HCT116 (cell line): ENCODE measurements at regions not wholly inside any gene's neighbourhood (a gene's known extent, or its start where the extent isn't known, plus 50 kb on each side); places are given as distances from the start of the nearest gene placed in this dataset.
"Not testable (repeated sequence)": the region's sequence is repeated elsewhere in the genome, so short reads cannot be mapped to it uniquely, and the experiment has no call there.

Source experiments
- ATAC-seq: fragments of 200-7000 bp; cut with Tn5 transposase; 2 replicates; pipeline ENCODE4 v1.9.1; 2020; ENCODE audit warnings: mild to moderate bottlenecking, moderate library complexity
- BruUV-seq: library from RNA; stranded (reverse); fragments of 400-500 nt; replicated peaks from 2 replicates; lab custom pipeline; 2021; lab: Mats Ljungman, UMichigan
- CTCF ChIA-PET: fragments of 300-600 bp; sonication (Branson Sonifier 250); formaldehyde crosslinking; loops from one replicate; lab custom pipeline; 2021; ENCODE audit warnings: antibody characterized with exemption; lab: Charles Lee
- POLR2A ChIA-PET: fragments of 300-600, 350-600 bp; sonication (Branson Sonifier 250); formaldehyde crosslinking; loops from one replicate; lab custom pipeline; 2021; ENCODE audit warnings: antibody characterized with exemption; lab: Charles Lee
- RAD21 ChIA-PET, 2 experiments: fragments of 300-600 bp; sonication (Branson Sonifier 250); formaldehyde crosslinking; loops; one replicate each; lab custom pipeline; 2023; ENCODE audit warnings: low total read pairs in 2 of 2; ENCODE audit not compliant: uncharacterized antibody in 2 of 2, unreplicated experiment in 2 of 2, low non-redundant PET in 1 of 2; lab: Charles Lee
- DNase-seq: peaks from one replicate; pipeline ENCODE4 v3.0.0-alpha.2; 2010; ENCODE audit warnings: low read depth, low spot score
- H2AFZ ChIP-seq: fragments of 200-600 bp; shearing (Covaris generic), sonication (generic); 2 replicates; pipeline ENCODE4 v1.6.1; 2017; ENCODE audit warnings: low read depth, mixed run types, mixed read lengths, antibody characterized with exemption, low read length; ENCODE audit not compliant: poor library complexity, severe bottlenecking
- H3K27ac ChIP-seq: 2 replicates; pipeline ENCODE4 v1.5.1; 2012; ENCODE audit warnings: low read depth, low read length
- H3K27me3 ChIP-seq: fragments of 200-600 bp; sonication (generic); 2 replicates; pipeline ENCODE4 v1.6.1; 2016; ENCODE audit warnings: mixed run types, low read length, mixed read lengths; ENCODE audit not compliant: insufficient read depth
- H3K36me3 ChIP-seq, 2 experiments: fragments of 200-500 bp in 1 of 2; fragments of 200-600 bp in 1 of 2; sonication (Bioruptor generic) in 1 of 2; sonication (generic) in 1 of 2; 2 replicates each; pipeline versions ENCODE4 v1.5.1 to v1.6.1; 2014 to 2016; ENCODE audit warnings: low read length in 2 of 2, inconsistent platforms in 1 of 2, mixed read lengths in 1 of 2, mixed run types in 1 of 2; ENCODE audit not compliant: insufficient read depth in 2 of 2, control insufficient read depth in 1 of 2
- H3K4me1 ChIP-seq, 2 experiments: fragments of 200-600 bp in 1 of 2; sonication (generic) in 1 of 2; 2 replicates each; pipeline versions ENCODE4 v1.5.1 to v1.6.1; 2012 to 2017; ENCODE audit warnings: low read length in 2 of 2, inconsistent platforms in 1 of 2, mild to moderate bottlenecking in 1 of 2, mixed read lengths in 1 of 2, mixed run types in 1 of 2, moderate library complexity in 1 of 2; ENCODE audit not compliant: insufficient read depth in 2 of 2, control insufficient read depth in 1 of 2
- H3K4me2 ChIP-seq: fragments of 200-600 bp; sonication (generic); 2 replicates; pipeline ENCODE4 v1.6.1; 2017; ENCODE audit warnings: mixed run types, low read length, mixed read lengths
- H3K4me3 ChIP-seq, 2 experiments: fragments of 200-600 bp in 1 of 2; sonication (generic) in 1 of 2; replicated peaks in 1 of 2; 2 replicates each; pipeline ENCODE4 v1.5.1; 2011 to 2016; ENCODE audit warnings: low read length in 2 of 2, control low read depth in 1 of 2, low read depth in 1 of 2, mild to moderate bottlenecking in 1 of 2, mixed read lengths in 1 of 2, mixed run types in 1 of 2
- H3K79me2 ChIP-seq: fragments of 200-600 bp; sonication (generic); 2 replicates; pipeline ENCODE4 v1.6.1; 2017; ENCODE audit warnings: mild to moderate bottlenecking, mixed run types, low read length, moderate library complexity, mixed read lengths; ENCODE audit not compliant: insufficient read depth
- H3K9ac ChIP-seq: fragments of 200-600 bp; sonication (generic); 2 replicates; pipeline ENCODE4 v1.6.1; 2016; ENCODE audit warnings: low read length, mixed read lengths
- H3K9me2 ChIP-seq: fragments of 200-600 bp; sonication (generic), shearing (Covaris generic); 2 replicates; pipeline ENCODE4 v1.6.1; 2017; ENCODE audit warnings: mixed run types, mild to moderate bottlenecking, moderate library complexity; ENCODE audit not compliant: insufficient read depth
- H3K9me3 ChIP-seq, 2 experiments: fragments of 200-500 bp in 1 of 2; fragments of 200-600 bp in 1 of 2; sonication (Bioruptor generic) in 1 of 2; sonication (generic) in 1 of 2; 2 replicates each; pipeline ENCODE4 v1.6.1; 2014 to 2017; ENCODE audit warnings: low read length in 2 of 2, mixed read lengths in 2 of 2, inconsistent platforms in 1 of 2, low read depth in 1 of 2, mild to moderate bottlenecking in 1 of 2, mixed run types in 1 of 2, moderate library complexity in 1 of 2; ENCODE audit not compliant: control insufficient read depth in 1 of 2, insufficient read depth in 1 of 2
- H4K20me1 ChIP-seq: fragments of 200-600 bp; sonication (generic), shearing (Covaris generic); 2 replicates; pipeline ENCODE4 v1.6.1; 2017; ENCODE audit warnings: mixed run types, mild to moderate bottlenecking, moderate library complexity; ENCODE audit not compliant: insufficient read depth
- ATF3 ChIP-seq: IDR thresholded peaks from 2 replicates; pipeline ENCODE4 v1.6.1; 2012
- CBX3 ChIP-seq: IDR thresholded peaks from 2 replicates; pipeline ENCODE4 v1.6.1; 2012; ENCODE audit warnings: low read depth
- CEBPB ChIP-seq: IDR thresholded peaks from 2 replicates; pipeline ENCODE4 v1.6.1; 2012; ENCODE audit warnings: low read depth
- CTCF ChIP-seq, 3 experiments: fragments of 200-600 bp in 1 of 3; sonication (generic) in 1 of 3; IDR thresholded peaks in 2 of 3; conservative IDR thresholded peaks in 1 of 3; 2 replicates each; pipeline ENCODE4 v1.5.1; 2012 to 2017; ENCODE audit warnings: low read depth in 2 of 3, low read length in 2 of 3, antibody characterized with exemption in 1 of 3, borderline replicate concordance in 1 of 3, control low read depth in 1 of 3, mild to moderate bottlenecking in 1 of 3, mixed read lengths in 1 of 3, mixed run types in 1 of 3, moderate library complexity in 1 of 3; ENCODE audit not compliant: insufficient read depth in 1 of 3
- EGR1 ChIP-seq: IDR thresholded peaks from 2 replicates; pipeline ENCODE4 v1.6.1; 2012; ENCODE audit warnings: low read depth
- EZH2 ChIP-seq: fragments of 200-600 bp; sonication (generic); IDR thresholded peaks from 2 replicates; pipeline ENCODE4 v1.6.1; 2017; ENCODE audit warnings: antibody characterized with exemption, mixed run types
- EZH2phosphoT487 ChIP-seq: fragments of 200-600 bp; IDR thresholded peaks from 2 replicates; pipeline ENCODE4 v1.6.1; 2018; ENCODE audit warnings: antibody characterized with exemption, borderline replicate concordance
- FOSL1 ChIP-seq: IDR thresholded peaks from 2 replicates; pipeline ENCODE4 v1.6.1; 2012; ENCODE audit warnings: low read depth
- JUND ChIP-seq: IDR thresholded peaks from 2 replicates; pipeline ENCODE4 v1.6.1; 2012
- POLR2A ChIP-seq: IDR thresholded peaks from 2 replicates; pipeline ENCODE4 v1.7.0; 2011; ENCODE audit warnings: borderline replicate concordance; ENCODE audit not compliant: insufficient read depth, insufficient read length; ENCODE audit errors: extremely low read depth
- POLR2AphosphoS5 ChIP-seq: IDR thresholded peaks from 2 replicates; pipeline ENCODE4 v1.6.1; 2011; ENCODE audit warnings: mild to moderate bottlenecking, low read depth, low read length, moderate library complexity
- RAD21 ChIP-seq: IDR thresholded peaks from 2 replicates; pipeline ENCODE4 v1.6.1; 2012; ENCODE audit warnings: low read depth, mild to moderate bottlenecking
- SIN3A ChIP-seq: IDR thresholded peaks from 2 replicates; pipeline ENCODE4 v1.6.1; 2012; ENCODE audit warnings: low read depth
- SP1 ChIP-seq: IDR thresholded peaks from 2 replicates; pipeline ENCODE4 v1.6.1; 2012; ENCODE audit warnings: low read depth
- TCF7L2 ChIP-seq: IDR thresholded peaks from 2 replicates; pipeline ENCODE4 v1.7.0; 2011; ENCODE audit warnings: borderline replicate concordance, inconsistent platforms; ENCODE audit not compliant: insufficient read depth, insufficient read length; ENCODE audit errors: extremely low read depth
- intact Hi-C: fragments of 100-400 bp; cut with micrococcal nuclease; formaldehyde crosslinking; loops from 2 replicates; pipeline ENCODE4 v1.10.0; 2022
- TF ChIP-seq, protein P1 (sequence below): IDR thresholded peaks from 2 replicates; pipeline ENCODE4 v1.6.1; 2011; ENCODE audit warnings: mild to moderate bottlenecking, low read length, moderate library complexity; ENCODE audit not compliant: insufficient replicate concordance; ENCODE audit errors: extremely low read depth

- ChIA-PET POLR2A (no interaction called here), RAD21 (no interaction called here), CTCF (no interaction called here)
- Histone ChIP-seq H3K79me2 (no peaks in the 10 kb centered on the region), H3K27ac (no peak overlapping the region), H3K4me3 (no peak overlapping the region), H3K36me3 (no peaks in the 10 kb centered on the region), H3K9me3 (no peaks in the 10 kb centered on the region), H3K9me2 (no peaks in the 10 kb centered on the region), H4K20me1 (no peaks in the 10 kb centered on the region), H3K27me3 (no peaks in the 10 kb centered on the region), H2AFZ (no peak overlapping the region), H3K9ac (no peak overlapping the region), H3K4me1 (no peaks in the 10 kb centered on the region), H3K4me2 (no peak overlapping the region)
- intact Hi-C loops = no loop called here
- no TSS peak for BruUV-seq
- ATAC-seq (no peak), DNase-seq (no peak)
- TF ChIP-seq, protein P1, sequence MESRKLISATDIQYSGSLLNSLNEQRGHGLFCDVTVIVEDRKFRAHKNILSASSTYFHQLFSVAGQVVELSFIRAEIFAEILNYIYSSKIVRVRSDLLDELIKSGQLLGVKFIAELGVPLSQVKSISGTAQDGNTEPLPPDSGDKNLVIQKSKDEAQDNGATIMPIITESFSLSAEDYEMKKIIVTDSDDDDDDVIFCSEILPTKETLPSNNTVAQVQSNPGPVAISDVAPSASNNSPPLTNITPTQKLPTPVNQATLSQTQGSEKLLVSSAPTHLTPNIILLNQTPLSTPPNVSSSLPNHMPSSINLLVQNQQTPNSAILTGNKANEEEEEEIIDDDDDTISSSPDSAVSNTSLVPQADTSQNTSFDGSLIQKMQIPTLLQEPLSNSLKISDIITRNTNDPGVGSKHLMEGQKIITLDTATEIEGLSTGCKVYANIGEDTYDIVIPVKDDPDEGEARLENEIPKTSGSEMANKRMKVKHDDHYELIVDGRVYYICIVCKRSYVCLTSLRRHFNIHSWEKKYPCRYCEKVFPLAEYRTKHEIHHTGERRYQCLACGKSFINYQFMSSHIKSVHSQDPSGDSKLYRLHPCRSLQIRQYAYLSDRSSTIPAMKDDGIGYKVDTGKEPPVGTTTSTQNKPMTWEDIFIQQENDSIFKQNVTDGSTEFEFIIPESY = no peak
- TF ChIP-seq EZH2phosphoT487 (no peak), FOSL1 (no peak), CEBPB (no peak), POLR2A (no peak), EGR1 (no peak), EZH2 (no peak), ATF3 (no peak), JUND (no peak), SIN3A (no peak), CBX3 (no peak), RAD21 (no peak), CTCF (IDR thresholded peaks at IDR 0.05 in 2 of 3, conservative IDR thresholded peaks at IDR 0.05 in 1 of 3; ENCODE audit: borderline replicate concordance in 1 of 3, insufficient read depth in 1 of 3, low read depth in 2 of 3, low read length in 2 of 3) (no peak), SP1 (no peak), TCF7L2 (no peak), POLR2AphosphoS5 (no peak)
Measured at GRCh38 chr4:36610628-36611027, 329.2 kb downstream of the DTHD1 start.

GRCh38 chr4:36613142-36613541 lies 331.7 kb downstream of the DTHD1 start:
- intact Hi-C loops, CTCF ChIA-PET, H3K4me1 ChIP-seq, H3K4me3 ChIP-seq, POLR2A ChIA-PET, H3K36me3 ChIP-seq, H3K4me2 ChIP-seq, H3K27me3 ChIP-seq, ATAC-seq, DNase-seq, H3K27ac ChIP-seq, H3K79me2 ChIP-seq, H3K9ac ChIP-seq, H3K9me2 ChIP-seq, RAD21 ChIA-PET, H2AFZ ChIP-seq, H3K9me3 ChIP-seq, H4K20me1 ChIP-seq, BruUV-seq: not testable (repeated sequence)
